H1 (cell line): ENCODE measurements at regions not wholly inside any gene's neighbourhood (a gene's known extent, or its start where the extent isn't known, plus 50 kb on each side); places are given as distances from the start of the nearest gene placed in this dataset.

Source experiments
- EZH2 ChIP-seq: fragments of 200-600 bp; sonication (generic); IDR thresholded peaks from 2 replicates; pipeline ENCODE4 v1.7.1; 2012; ENCODE audit warnings: low read depth, mild to moderate bottlenecking, moderate library complexity, low read length, inconsistent platforms; ENCODE audit not compliant: severe bottlenecking
- GTF2F1 ChIP-seq: IDR thresholded peaks from 2 replicates; pipeline ENCODE4 v1.6.1; 2012; ENCODE audit warnings: low read depth, low read length, improper control_type of control experiment, borderline replicate concordance
- NANOG ChIP-seq: IDR thresholded peaks from 2 replicates; pipeline ENCODE4 v1.6.1; 2011; ENCODE audit warnings: low read length, low read depth, mild to moderate bottlenecking, inconsistent platforms; ENCODE audit not compliant: insufficient read depth, poor library complexity, severe bottlenecking
- PHF8 ChIP-seq: fragments of 200-600 bp; sonication (generic); conservative IDR thresholded peaks from 2 replicates; pipeline ENCODE4 v1.7.1; 2012; ENCODE audit warnings: low read depth, mild to moderate bottlenecking, inconsistent platforms, low read length, moderate library complexity

- TF ChIP-seq NANOG: no peak
- no peak for TF ChIP-seq EZH2
- no peak for TF ChIP-seq GTF2F1
- TF ChIP-seq PHF8: no peak
- TF ChIP-seq, all 59 proteins: peak for 0
These were observed 100.1 kb upstream of the PLXNA2 start (continued) for GRCh38 chr1:208344202-208344857.
